ENCODE measurements at regions not wholly inside any gene's neighbourhood (a gene's known extent, or its start where the extent isn't known, plus 50 kb on each side); places are given as distances from the start of the nearest gene placed in this dataset.

- Histone ChIP-seq H3K4me1 (ENCODE audit: control extremely low read depth in 1 of 4, control insufficient read depth in 4 of 4, insufficient read depth in 4 of 4, low read length in 3 of 4) (no peaks in the 10 kb centered on the region), H3K36me3 (ENCODE audit: control insufficient read depth in 4 of 4, insufficient read depth in 4 of 4, low read length in 3 of 4) (no peaks in the 10 kb centered on the region), H3K9me3 (ENCODE audit: control extremely low read depth in 1 of 5, control insufficient read depth in 4 of 5, insufficient read depth in 2 of 5, low read depth in 1 of 5, low read length in 4 of 5) (no peaks in the 10 kb centered on the region), H3K4me3 (ENCODE audit: control insufficient read depth in 1 of 7, extremely low read depth in 1 of 7, insufficient read depth in 4 of 7, low read depth in 2 of 7, low read length in 6 of 7) (no peak overlapping the region), H3K27me3 (replicated peaks in 2 of 5; ENCODE audit: control insufficient read depth in 4 of 5, insufficient read depth in 5 of 5, low read length in 4 of 5) (no peaks in the 10 kb centered on the region), H3K27ac (ENCODE audit: insufficient read depth in 1 of 2, low read depth in 1 of 2, low read length in 2 of 2, poor library complexity in 1 of 2, severe bottlenecking in 2 of 2) (no peak overlapping the region)
- DNase-seq, result no peak
- ChIA-PET CTCF (no interaction called here), POLR2A (no interaction called here)
- 94% methylated on average over 5 of the region's 6 CpGs for WGBS (ENCODE audit: insufficient coverage)
These were observed 1066.3 kb upstream of the MAP3K7 start for GRCh38 chr6:91653076-91653723.

- H3K9me3 ChIP-seq (ENCODE audit: control extremely low read depth in 1 of 5, control insufficient read depth in 4 of 5, insufficient read depth in 2 of 5, low read depth in 1 of 5, low read length in 4 of 5), result no peaks in the 10 kb centered on the region
- CTCF ChIA-PET, result interaction anchor here (0.7 kb wide), 1 partner anchor 13 kb away, joined by 3 read pairs; no protein-coding TSS in a partner anchor
- no peak for DNase-seq
- 88% methylated on average over 1 of the region's 1 CpG for WGBS (ENCODE audit: insufficient coverage)
- POLR2A ChIA-PET, result no interaction called here
- H3K4me1 ChIP-seq (ENCODE audit: control extremely low read depth in 1 of 4, control insufficient read depth in 4 of 4, insufficient read depth in 4 of 4, low read length in 3 of 4), result no peaks in the 10 kb centered on the region
- no peak overlapping the region for H3K27ac ChIP-seq (ENCODE audit: insufficient read depth in 1 of 2, low read depth in 1 of 2, low read length in 2 of 2, poor library complexity in 1 of 2, severe bottlenecking in 2 of 2)
- H3K36me3 ChIP-seq (ENCODE audit: control insufficient read depth in 4 of 4, insufficient read depth in 4 of 4, low read length in 3 of 4), result no peaks in the 10 kb centered on the region
- no peaks in the 10 kb centered on the region for H3K27me3 ChIP-seq (replicated peaks in 2 of 5; ENCODE audit: control insufficient read depth in 4 of 5, insufficient read depth in 5 of 5, low read length in 4 of 5)
- H3K4me3 ChIP-seq (ENCODE audit: control insufficient read depth in 1 of 7, extremely low read depth in 1 of 7, insufficient read depth in 4 of 7, low read depth in 2 of 7, low read length in 6 of 7), result no peak overlapping the region
These were observed 1059.8 kb upstream of the MAP3K7 start for GRCh38 chr6:91646649-91647048.

- H3K36me3 ChIP-seq (ENCODE audit: control insufficient read depth in 4 of 4, insufficient read depth in 4 of 4, low read length in 3 of 4), result no peaks in the 10 kb centered on the region
- H3K4me3 ChIP-seq (ENCODE audit: control insufficient read depth in 1 of 7, extremely low read depth in 1 of 7, insufficient read depth in 4 of 7, low read depth in 2 of 7, low read length in 6 of 7), result no peak overlapping the region
- no peaks in the 10 kb centered on the region for H3K27me3 ChIP-seq (replicated peaks in 2 of 5; ENCODE audit: control insufficient read depth in 4 of 5, insufficient read depth in 5 of 5, low read length in 4 of 5)
- no peak overlapping the region for H3K27ac ChIP-seq (ENCODE audit: insufficient read depth in 1 of 2, low read depth in 1 of 2, low read length in 2 of 2, poor library complexity in 1 of 2, severe bottlenecking in 2 of 2)
- 100% methylated on average over 1 of the region's 2 CpGs for WGBS (ENCODE audit: insufficient coverage)
- DNase-seq, result no peak
- ChIA-PET CTCF (no interaction called here), POLR2A (no interaction called here)
- no peaks in the 10 kb centered on the region for H3K9me3 ChIP-seq (ENCODE audit: control extremely low read depth in 1 of 5, control insufficient read depth in 4 of 5, insufficient read depth in 2 of 5, low read depth in 1 of 5, low read length in 4 of 5)
- H3K4me1 ChIP-seq (ENCODE audit: control extremely low read depth in 1 of 4, control insufficient read depth in 4 of 4, insufficient read depth in 4 of 4, low read length in 3 of 4), result no peaks in the 10 kb centered on the region
These were observed 1058.9 kb upstream of the MAP3K7 start for GRCh38 chr6:91645811-91646210.

DNA sequence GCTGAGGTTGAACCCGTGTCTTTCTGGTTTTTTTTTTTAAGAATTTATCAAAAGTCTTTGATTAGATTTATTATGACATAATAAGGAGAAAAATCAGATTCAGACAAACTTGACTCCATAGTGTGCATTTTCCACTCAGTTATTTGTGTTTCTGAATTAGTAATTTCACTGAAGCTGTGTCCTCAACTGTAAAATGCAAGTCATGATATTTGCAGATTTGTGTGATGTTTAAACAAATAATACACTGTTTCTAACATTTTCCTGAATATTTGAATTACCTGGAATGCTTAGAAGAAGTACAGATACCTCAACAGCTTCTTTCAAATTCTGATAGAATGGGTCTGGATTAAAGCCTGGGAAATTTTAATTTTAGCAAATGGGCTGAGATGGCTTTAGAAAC lies 1050.3 kb upstream of the MAP3K7 start:
- Histone ChIP-seq H3K27me3 (replicated peaks in 2 of 5; ENCODE audit: control insufficient read depth in 4 of 5, insufficient read depth in 5 of 5, low read length in 4 of 5) (no peaks in the 10 kb centered on the region), H3K4me1 (ENCODE audit: control extremely low read depth in 1 of 4, control insufficient read depth in 4 of 4, insufficient read depth in 4 of 4, low read length in 3 of 4) (no peaks in the 10 kb centered on the region), H3K4me3 (ENCODE audit: control insufficient read depth in 1 of 7, extremely low read depth in 1 of 7, insufficient read depth in 4 of 7, low read depth in 2 of 7, low read length in 6 of 7) (no peak overlapping the region), H3K27ac (ENCODE audit: insufficient read depth in 1 of 2, low read depth in 1 of 2, low read length in 2 of 2, poor library complexity in 1 of 2, severe bottlenecking in 2 of 2) (no peak overlapping the region), H3K36me3 (ENCODE audit: control insufficient read depth in 4 of 4, insufficient read depth in 4 of 4, low read length in 3 of 4) (no peaks in the 10 kb centered on the region), H3K9me3 (ENCODE audit: control extremely low read depth in 1 of 5, control insufficient read depth in 4 of 5, insufficient read depth in 2 of 5, low read depth in 1 of 5, low read length in 4 of 5) (no peaks in the 10 kb centered on the region)
- DNase-seq, result no peak
- ChIA-PET CTCF (interaction anchor here (0.6 kb wide), 1 partner anchor 727 kb away, joined by 3 read pairs; no protein-coding TSS in a partner anchor), POLR2A (no interaction called here)
- WGBS (ENCODE audit: insufficient coverage), result no CpG with 5 or more reads among the region's 1 CpG

DNA sequence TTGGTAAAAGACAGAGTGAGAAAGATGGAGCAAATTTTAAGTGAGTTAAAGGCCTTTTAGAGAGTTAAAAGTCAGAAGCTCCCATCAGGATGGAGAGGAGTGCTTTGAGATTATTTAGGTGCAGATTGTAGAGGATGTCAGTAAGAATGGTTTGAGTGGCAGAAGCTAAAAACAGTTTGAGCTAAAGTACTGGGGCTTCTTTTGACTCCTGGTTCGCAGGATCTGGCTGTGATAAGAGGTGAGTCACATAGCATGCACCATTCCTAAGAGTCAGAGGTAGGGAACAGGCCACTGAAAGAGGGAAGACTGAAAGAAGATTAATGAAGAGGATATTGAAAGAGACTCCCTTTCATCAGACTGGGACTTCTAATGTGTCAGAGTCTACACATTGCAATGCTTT lies 1047.9 kb upstream of the MAP3K7 start:
- no peaks in the 10 kb centered on the region for H3K4me1 ChIP-seq (ENCODE audit: control extremely low read depth in 1 of 4, control insufficient read depth in 4 of 4, insufficient read depth in 4 of 4, low read length in 3 of 4)
- H3K27me3 ChIP-seq (replicated peaks in 2 of 5; ENCODE audit: control insufficient read depth in 4 of 5, insufficient read depth in 5 of 5, low read length in 4 of 5), result no peaks in the 10 kb centered on the region
- H3K9me3 ChIP-seq (ENCODE audit: control extremely low read depth in 1 of 5, control insufficient read depth in 4 of 5, insufficient read depth in 2 of 5, low read depth in 1 of 5, low read length in 4 of 5), result no peaks in the 10 kb centered on the region
- 100% methylated on average over 1 of the region's 1 CpG for WGBS (ENCODE audit: insufficient coverage)
- H3K27ac ChIP-seq (ENCODE audit: insufficient read depth in 1 of 2, low read depth in 1 of 2, low read length in 2 of 2, poor library complexity in 1 of 2, severe bottlenecking in 2 of 2), result no peak overlapping the region
- no peaks in the 10 kb centered on the region for H3K36me3 ChIP-seq (ENCODE audit: control insufficient read depth in 4 of 4, insufficient read depth in 4 of 4, low read length in 3 of 4)
- ChIA-PET CTCF (no interaction called here), POLR2A (no interaction called here)
- no peak for DNase-seq
- H3K4me3 ChIP-seq (ENCODE audit: control insufficient read depth in 1 of 7, extremely low read depth in 1 of 7, insufficient read depth in 4 of 7, low read depth in 2 of 7, low read length in 6 of 7), result no peak overlapping the region

DNA sequence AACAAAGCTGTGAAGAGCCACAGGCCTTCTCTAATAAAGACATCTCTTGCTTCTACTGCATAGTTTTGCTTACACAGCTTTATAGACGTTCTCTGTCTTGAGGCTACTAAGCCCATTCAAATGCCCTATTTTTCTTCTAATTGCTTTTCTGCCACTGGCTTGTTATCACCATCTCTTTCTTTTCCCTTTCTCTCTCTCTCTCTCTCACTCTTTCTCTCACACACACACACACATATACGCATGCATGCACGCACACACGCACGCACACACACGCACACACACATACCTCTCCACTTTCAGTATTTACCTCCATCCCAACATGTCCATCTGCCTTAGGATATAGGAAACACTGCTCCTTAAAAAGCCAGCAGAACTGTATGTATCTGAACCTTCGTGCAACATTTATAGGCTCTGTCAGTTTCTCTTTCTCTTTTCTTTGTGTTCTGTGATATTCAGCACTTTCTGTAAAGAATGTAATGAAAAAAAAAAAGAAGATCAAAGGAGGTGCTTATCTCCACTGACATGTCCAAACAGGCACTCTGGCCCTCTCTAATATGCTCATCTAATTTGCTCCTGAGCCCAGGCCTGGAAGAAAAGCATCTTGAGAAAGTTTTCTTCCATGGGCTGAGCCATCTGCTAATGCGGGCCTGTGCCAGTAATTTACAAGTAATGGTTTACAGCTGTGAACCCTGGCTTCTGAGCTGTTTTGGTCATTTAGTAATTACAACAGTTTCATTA lies 1046.7 kb upstream of the MAP3K7 start:
- Histone ChIP-seq H3K36me3 (ENCODE audit: control insufficient read depth in 4 of 4, insufficient read depth in 4 of 4, low read length in 3 of 4) (no peaks in the 10 kb centered on the region), H3K27me3 (replicated peaks in 2 of 5; ENCODE audit: control insufficient read depth in 4 of 5, insufficient read depth in 5 of 5, low read length in 4 of 5) (no peaks in the 10 kb centered on the region), H3K27ac (ENCODE audit: insufficient read depth in 1 of 2, low read depth in 1 of 2, low read length in 2 of 2, poor library complexity in 1 of 2, severe bottlenecking in 2 of 2) (no peak overlapping the region), H3K4me1 (ENCODE audit: control extremely low read depth in 1 of 4, control insufficient read depth in 4 of 4, insufficient read depth in 4 of 4, low read length in 3 of 4) (no peaks in the 10 kb centered on the region), H3K9me3 (ENCODE audit: control extremely low read depth in 1 of 5, control insufficient read depth in 4 of 5, insufficient read depth in 2 of 5, low read depth in 1 of 5, low read length in 4 of 5) (no peaks in the 10 kb centered on the region), H3K4me3 (ENCODE audit: control insufficient read depth in 1 of 7, extremely low read depth in 1 of 7, insufficient read depth in 4 of 7, low read depth in 2 of 7, low read length in 6 of 7) (no peak overlapping the region)
- ChIA-PET POLR2A (no interaction called here), CTCF (interaction anchor here (0.8 kb wide), 1 partner anchor 13 kb away, joined by 3 read pairs; no protein-coding TSS in a partner anchor)
- no peak for DNase-seq
- 98% methylated on average over 6 of the region's 8 CpGs for WGBS (ENCODE audit: insufficient coverage)

- Histone ChIP-seq H3K36me3 (ENCODE audit: control insufficient read depth in 4 of 4, insufficient read depth in 4 of 4, low read length in 3 of 4) (no peaks in the 10 kb centered on the region), H3K27ac (ENCODE audit: insufficient read depth in 1 of 2, low read depth in 1 of 2, low read length in 2 of 2, poor library complexity in 1 of 2, severe bottlenecking in 2 of 2) (no peak overlapping the region), H3K4me1 (ENCODE audit: control extremely low read depth in 1 of 4, control insufficient read depth in 4 of 4, insufficient read depth in 4 of 4, low read length in 3 of 4) (no peaks in the 10 kb centered on the region), H3K27me3 (replicated peaks in 2 of 5; ENCODE audit: control insufficient read depth in 4 of 5, insufficient read depth in 5 of 5, low read length in 4 of 5) (no peaks in the 10 kb centered on the region), H3K4me3 (ENCODE audit: control insufficient read depth in 1 of 7, extremely low read depth in 1 of 7, insufficient read depth in 4 of 7, low read depth in 2 of 7, low read length in 6 of 7) (no peak overlapping the region), H3K9me3 (ENCODE audit: control extremely low read depth in 1 of 5, control insufficient read depth in 4 of 5, insufficient read depth in 2 of 5, low read depth in 1 of 5, low read length in 4 of 5) (peaks cover 0 to 2% (median 0%) of the 10 kb centered on the region in 5 experiments)
- CTCF ChIA-PET, result no interaction called here
- 100% methylated on average over 1 of the region's 3 CpGs for WGBS (ENCODE audit: insufficient coverage)
- POLR2A ChIA-PET, result no interaction called here
- no peak for DNase-seq
These were observed 1045.4 kb upstream of the MAP3K7 start for GRCh38 chr6:91632308-91632707.

Measured in common myeloid progenitor, CD34-positive (primary cell).